ENCODE measurements at regions not wholly inside any gene's neighbourhood (a gene's known extent, or its start where the extent isn't known, plus 50 kb on each side); places are given as distances from the start of the nearest gene placed in this dataset.
"Not testable (repeated sequence)": the region's sequence is repeated elsewhere in the genome, so short reads cannot be mapped to it uniquely, and the experiment has no call there.

DNA sequence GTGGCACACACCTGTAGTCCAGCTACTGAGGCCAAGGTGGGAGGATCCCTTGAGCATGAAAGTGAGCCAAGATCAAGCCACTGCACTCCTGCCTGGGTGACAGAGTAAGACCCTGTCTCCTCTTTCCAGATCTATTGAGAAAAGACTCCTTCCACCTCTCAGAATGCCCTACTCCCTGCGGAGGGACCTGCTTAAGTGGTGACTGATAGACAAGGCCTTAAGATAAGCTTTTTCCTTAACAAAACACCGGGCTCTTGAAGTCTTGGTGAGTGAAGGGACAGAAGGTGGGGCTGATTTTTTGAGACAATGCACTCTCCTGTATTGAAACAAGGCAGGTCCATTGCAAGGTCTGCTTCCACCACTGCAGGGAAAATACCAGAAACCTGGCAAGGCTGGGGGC lies 338.4 kb upstream of the FRG2C start:
- no peak for ATAC-seq

GRCh38 chr3:75327453-75327852 lies 336.7 kb upstream of the FRG2C start:
- no peak for ATAC-seq

DNA sequence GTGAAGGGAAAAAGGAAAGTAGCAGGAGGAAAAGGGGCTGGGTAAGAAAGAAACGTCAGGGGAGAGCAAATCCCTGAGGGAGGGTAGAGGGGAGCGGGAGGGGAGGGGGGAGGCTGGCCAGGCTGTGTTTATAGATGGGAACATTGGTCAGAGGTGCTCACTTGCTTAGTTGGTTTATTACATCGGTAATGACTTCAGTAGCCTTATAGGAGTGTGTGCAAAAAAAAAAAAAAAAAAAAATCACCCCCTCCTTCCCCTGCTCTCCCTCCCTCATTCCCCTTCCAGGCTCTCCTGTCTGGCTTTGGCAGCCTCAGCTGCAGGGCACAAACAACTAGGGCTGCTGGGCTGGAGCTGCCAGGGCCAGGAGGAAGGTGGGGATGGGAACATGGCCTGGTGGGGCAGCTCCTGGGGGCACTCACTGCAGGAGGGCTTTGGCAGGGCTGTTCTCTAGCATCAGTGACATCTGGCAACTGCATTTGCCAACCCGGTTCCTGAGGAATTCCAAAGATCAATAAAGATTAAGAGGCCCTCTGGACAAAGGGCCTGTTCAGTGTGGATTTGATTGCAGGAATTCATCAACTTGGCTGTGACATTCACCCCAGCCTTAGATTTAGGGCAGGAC lies 334.5 kb upstream of the FRG2C start:
- ATAC-seq, result no peak

GRCh38 chr3:75330446-75330845 lies 333.7 kb upstream of the FRG2C start:
- ATAC-seq, result not testable (repeated sequence)

GRCh38 chr3:75332090-75332489 lies 332.0 kb upstream of the FRG2C start:
- ATAC-seq, result not testable (repeated sequence)

DNA sequence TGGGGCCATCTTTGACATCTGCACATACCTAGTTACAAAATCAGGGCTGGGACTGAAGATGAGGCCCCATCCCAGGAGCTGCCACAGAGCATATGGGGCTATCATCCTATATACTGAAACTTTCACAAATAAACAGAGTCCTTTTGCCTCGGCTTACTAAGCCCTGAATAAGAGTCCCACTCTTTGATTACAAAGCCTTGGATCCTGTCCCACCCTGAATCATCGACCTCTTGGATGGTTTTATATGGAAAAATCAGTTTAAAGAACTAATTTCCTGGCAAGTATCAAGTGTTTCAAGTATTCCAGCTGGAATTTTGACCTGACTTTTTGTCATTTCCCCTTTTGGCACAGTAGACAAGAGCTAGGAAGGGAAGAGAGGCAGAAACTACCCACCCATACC lies 331.3 kb upstream of the FRG2C start:
- ATAC-seq, result no peak

- no peak for ATAC-seq
Measured at GRCh38 chr3:75334299-75334698, 329.8 kb upstream of the FRG2C start.

- no peak for ATAC-seq
Measured at GRCh38 chr3:75337226-75337900, 326.8 kb upstream of the FRG2C start.

- ATAC-seq, result no peak
Measured at GRCh38 chr3:75338342-75338741, 325.8 kb upstream of the FRG2C start.

DNA sequence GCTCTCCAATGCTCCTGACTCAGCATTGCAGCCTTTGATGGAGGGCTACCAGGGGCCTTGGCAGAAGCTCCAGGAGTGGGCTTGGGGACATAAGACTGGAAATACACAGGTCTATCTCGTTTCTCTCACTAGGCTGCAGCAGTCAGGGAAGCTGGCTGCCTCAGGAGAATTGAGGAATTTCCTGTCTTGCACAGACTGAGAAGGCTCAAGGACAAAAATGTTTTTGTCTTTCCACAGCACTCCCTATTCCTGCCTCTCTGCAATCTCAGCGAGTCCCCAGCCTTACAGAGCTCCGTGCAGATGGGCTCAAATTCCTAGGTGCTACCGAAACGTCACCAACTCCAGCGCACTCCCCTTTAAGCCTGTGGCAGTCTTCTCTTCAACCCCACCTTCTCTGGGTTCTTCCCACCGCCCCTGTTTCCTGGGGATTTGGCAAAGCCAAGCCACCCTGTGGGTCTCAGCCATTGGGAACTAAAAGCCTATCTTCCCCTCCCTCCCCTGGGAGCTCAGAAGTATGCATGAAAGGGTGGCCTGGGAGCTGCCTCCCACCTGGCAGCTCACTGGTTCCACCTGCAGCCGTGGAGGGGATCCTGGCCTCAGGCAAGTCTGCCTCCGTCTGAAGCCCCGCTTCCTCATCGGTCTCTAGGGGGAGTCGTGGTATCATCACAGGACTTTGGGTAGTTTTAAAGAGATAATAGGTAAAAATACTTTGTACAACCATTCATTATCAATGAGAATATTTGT lies 322.6 kb upstream of the FRG2C start:
- no peak for ATAC-seq

DNA sequence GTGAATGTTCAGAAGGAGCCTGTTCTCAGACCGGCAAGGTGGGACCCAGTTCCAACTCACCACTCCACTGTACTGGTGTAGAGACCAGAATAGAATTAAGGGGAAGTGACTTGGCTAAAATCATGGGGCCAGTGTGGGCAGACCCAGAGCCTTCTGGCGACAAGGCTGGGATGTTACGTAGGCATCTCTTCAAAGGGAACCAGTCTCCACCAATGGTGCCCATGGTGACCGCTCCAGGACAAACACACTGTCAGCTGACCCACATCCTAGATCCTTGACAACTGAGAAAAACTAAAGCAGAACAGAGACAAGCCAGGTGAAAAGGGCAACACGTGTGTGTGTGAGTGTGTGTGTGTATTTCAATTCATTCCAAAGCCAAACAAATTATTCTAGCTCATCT lies 321.7 kb upstream of the FRG2C start:
- ATAC-seq, result no peak

DNA sequence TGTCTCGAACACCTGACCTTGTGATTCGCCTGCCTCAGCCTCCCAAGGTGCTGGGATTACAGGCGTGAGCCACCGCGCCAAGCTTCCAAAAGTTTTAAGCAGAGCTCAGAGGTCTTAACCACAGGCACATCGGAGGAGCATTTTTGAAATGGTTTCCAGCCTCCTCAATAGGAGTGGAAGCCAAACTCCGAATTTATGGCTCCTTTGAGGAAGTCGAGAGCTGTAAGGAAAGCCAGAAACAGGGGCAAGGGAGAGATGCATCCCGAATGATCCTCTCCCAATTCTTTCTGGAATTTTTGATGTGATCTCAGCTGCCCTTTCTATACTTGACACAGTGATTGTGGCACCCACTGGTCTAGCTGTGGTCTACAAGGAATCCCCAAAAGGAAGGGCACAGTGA lies 313.6 kb upstream of the FRG2C start:
- ATAC-seq, result not testable (repeated sequence)

GRCh38 chr3:75362086-75362784 lies 301.9 kb upstream of the FRG2C start:
- ATAC-seq, result not testable (repeated sequence)

GRCh38 chr3:75372964-75373363 lies 291.2 kb upstream of the FRG2C start:
- ATAC-seq, result not testable (repeated sequence)

- not testable (repeated sequence) for ATAC-seq
Measured at GRCh38 chr3:75379840-75380239, 284.3 kb upstream of the FRG2C start.

- no peak for ATAC-seq
Measured at GRCh38 chr3:75380276-75380771, 283.8 kb upstream of the FRG2C start.

DNA sequence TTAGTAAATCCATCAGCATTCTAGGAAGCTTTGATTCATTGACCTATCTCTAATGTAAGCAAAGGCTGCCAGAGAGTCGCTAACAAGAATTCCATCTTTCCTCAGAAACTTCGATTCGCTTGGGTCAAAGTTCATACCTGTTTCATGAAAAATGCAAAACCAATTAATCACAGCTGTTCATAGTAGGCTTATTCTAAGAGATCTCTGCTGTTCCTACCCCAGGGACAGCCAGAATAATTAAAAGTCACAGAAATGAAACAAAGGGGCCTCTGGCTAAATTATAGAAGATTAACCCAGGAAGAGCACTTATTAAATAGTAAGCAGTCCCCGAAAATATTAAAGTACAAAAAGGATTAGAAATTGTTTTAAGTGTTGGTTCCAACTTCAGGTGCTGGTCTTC lies 280.1 kb upstream of the FRG2C start:
- not testable (repeated sequence) for ATAC-seq

GRCh38 chr3:75388486-75389124 lies 275.5 kb upstream of the FRG2C start:
- ATAC-seq, result not testable (repeated sequence)

GRCh38 chr3:75393288-75393694 lies 270.8 kb upstream of the FRG2C start:
- not testable (repeated sequence) for ATAC-seq

GRCh38 chr3:75394102-75394501 lies 270.0 kb upstream of the FRG2C start:
- not testable (repeated sequence) for ATAC-seq

- not testable (repeated sequence) for ATAC-seq
Measured at GRCh38 chr3:75394562-75395360, 269.4 kb upstream of the FRG2C start.
